ENCODE measurements at regions not wholly inside any gene's neighbourhood (a gene's known extent, or its start where the extent isn't known, plus 50 kb on each side); places are given as distances from the start of the nearest gene placed in this dataset.
"Not testable (repeated sequence)": the region's sequence is repeated elsewhere in the genome, so short reads cannot be mapped to it uniquely, and the experiment has no call there.

- Histone ChIP-seq H3K4me1 (no peaks in the 10 kb centered on the region), H3K9me3 (no peaks in the 10 kb centered on the region), H3K36me3 (replicated peaks) (no peaks in the 10 kb centered on the region), H3K27me3 (ENCODE audit: low read depth) (peaks cover 4% of the 10 kb centered on the region), H3K4me3 (no peak overlapping the region)
- DNase-seq (ENCODE audit: low spot score in 2 of 2): no peak
- in situ Hi-C loops (cut with MboI; ENCODE audit: low sequenced_read_pairs): no loop called here
Observed at GRCh38 chr18:22704586-22704918, 228.6 kb upstream of the RBBP8 start.

GRCh38 chr18:22705328-22705727, 227.8 kb upstream of the RBBP8 start:
- Histone ChIP-seq H3K4me1 (no peaks in the 10 kb centered on the region), H3K4me3 (no peak overlapping the region), H3K36me3 (replicated peaks) (no peaks in the 10 kb centered on the region), H3K9me3 (no peaks in the 10 kb centered on the region), H3K27me3 (ENCODE audit: low read depth) (peaks cover 2% of the 10 kb centered on the region)
- in situ Hi-C loops (cut with MboI; ENCODE audit: low sequenced_read_pairs): no loop called here
- no peak for DNase-seq (ENCODE audit: low spot score in 2 of 2)

DNA sequence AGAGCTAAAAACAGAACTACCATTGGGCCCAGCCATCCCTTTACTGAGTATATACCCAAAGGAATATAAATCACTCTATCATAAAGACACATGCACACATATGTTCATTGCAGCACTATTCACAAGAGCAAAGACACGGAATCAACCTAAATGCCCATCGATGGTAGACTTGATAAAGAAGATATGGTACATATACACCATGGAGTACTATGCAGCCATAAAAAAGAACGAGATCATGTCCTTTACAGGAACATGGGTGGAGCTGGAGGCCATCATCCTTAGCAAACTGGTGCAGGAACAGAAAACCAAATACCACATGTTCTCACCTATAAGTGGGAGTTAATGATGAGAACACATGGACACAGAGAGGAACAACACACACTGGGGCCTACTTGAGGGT, 227.1 kb upstream of the RBBP8 start:
- H3K4me1 ChIP-seq; H3K27me3 ChIP-seq (ENCODE audit: low read depth); in situ Hi-C loops (cut with MboI; ENCODE audit: low sequenced_read_pairs); H3K9me3 ChIP-seq; H3K36me3 ChIP-seq (replicated peaks); H3K4me3 ChIP-seq; DNase-seq (ENCODE audit: low spot score in 2 of 2): not testable (repeated sequence)

- no peak for DNase-seq (ENCODE audit: low spot score in 2 of 2)
- Histone ChIP-seq H3K4me1 (no peaks in the 10 kb centered on the region), H3K27me3 (ENCODE audit: low read depth) (no peaks in the 10 kb centered on the region), H3K9me3 (no peaks in the 10 kb centered on the region), H3K36me3 (replicated peaks) (no peaks in the 10 kb centered on the region), H3K4me3 (no peak overlapping the region)
- in situ Hi-C loops (cut with MboI; ENCODE audit: low sequenced_read_pairs): no loop called here
Observed at GRCh38 chr18:22709288-22710060, 223.7 kb upstream of the RBBP8 start.

GRCh38 chr18:22710673-22711191, 222.4 kb upstream of the RBBP8 start:
- in situ Hi-C loops (cut with MboI; ENCODE audit: low sequenced_read_pairs): no loop called here
- Histone ChIP-seq H3K4me3 (no peak overlapping the region), H3K27me3 (ENCODE audit: low read depth) (no peaks in the 10 kb centered on the region), H3K9me3 (no peaks in the 10 kb centered on the region), H3K4me1 (no peaks in the 10 kb centered on the region), H3K36me3 (replicated peaks) (no peaks in the 10 kb centered on the region)
- no peak for DNase-seq (ENCODE audit: low spot score in 2 of 2)

DNA sequence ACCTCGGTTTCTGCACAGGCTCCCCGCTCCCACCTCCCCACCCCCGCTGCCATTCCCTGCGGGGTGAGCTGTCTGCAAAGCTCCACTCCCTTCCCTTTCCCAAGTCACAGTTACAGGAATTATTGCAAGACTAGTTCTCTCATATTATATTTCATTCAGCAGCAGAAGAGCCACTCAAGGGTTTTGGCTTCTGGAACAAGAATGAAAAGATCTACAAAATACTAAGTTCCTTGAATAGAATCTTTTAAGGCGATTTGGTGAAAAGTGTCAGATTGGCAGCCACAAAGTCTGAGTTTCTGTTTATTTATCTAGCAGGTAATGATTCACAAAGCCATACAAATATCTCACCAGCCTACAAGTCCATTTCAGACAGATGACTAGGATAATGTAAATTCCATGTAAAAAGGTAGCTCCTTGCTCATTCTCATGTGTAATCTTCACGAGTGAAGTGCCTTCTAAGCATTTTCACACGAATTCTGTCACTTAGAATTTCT, 221.9 kb upstream of the RBBP8 start:
- Histone ChIP-seq H3K9me3 (no peaks in the 10 kb centered on the region), H3K4me1 (no peaks in the 10 kb centered on the region), H3K27me3 (ENCODE audit: low read depth) (no peaks in the 10 kb centered on the region), H3K4me3 (no peak overlapping the region), H3K36me3 (replicated peaks) (no peaks in the 10 kb centered on the region)
- in situ Hi-C loops (cut with MboI; ENCODE audit: low sequenced_read_pairs): no loop called here
- DNase-seq (ENCODE audit: low spot score in 2 of 2): no peak

GRCh38 chr18:22713511-22713910, 219.6 kb upstream of the RBBP8 start:
- DNase-seq (ENCODE audit: low spot score in 2 of 2): no peak
- no peaks in the 10 kb centered on the region for H3K36me3 ChIP-seq (replicated peaks)
- in situ Hi-C loops (cut with MboI; ENCODE audit: low sequenced_read_pairs): no loop called here

GRCh38 chr18:22717536-22717935, 215.6 kb upstream of the RBBP8 start:
- H3K4me1 ChIP-seq; H3K27me3 ChIP-seq (ENCODE audit: low read depth); H3K9me3 ChIP-seq; DNase-seq (ENCODE audit: low spot score in 2 of 2); in situ Hi-C loops (cut with MboI; ENCODE audit: low sequenced_read_pairs); H3K36me3 ChIP-seq (replicated peaks); H3K4me3 ChIP-seq: not testable (repeated sequence)

More at GRCh38 chr18:22713511-22713910, 219.6 kb upstream of the RBBP8 start:
- Histone ChIP-seq H3K9me3 (no peaks in the 10 kb centered on the region), H3K4me1 (no peaks in the 10 kb centered on the region), H3K27me3 (ENCODE audit: low read depth) (0 out of 2 replicates have a peak, but pooled peaks cover 3% of the 10 kb centered on the region), H3K4me3 (no peak overlapping the region)

DNA sequence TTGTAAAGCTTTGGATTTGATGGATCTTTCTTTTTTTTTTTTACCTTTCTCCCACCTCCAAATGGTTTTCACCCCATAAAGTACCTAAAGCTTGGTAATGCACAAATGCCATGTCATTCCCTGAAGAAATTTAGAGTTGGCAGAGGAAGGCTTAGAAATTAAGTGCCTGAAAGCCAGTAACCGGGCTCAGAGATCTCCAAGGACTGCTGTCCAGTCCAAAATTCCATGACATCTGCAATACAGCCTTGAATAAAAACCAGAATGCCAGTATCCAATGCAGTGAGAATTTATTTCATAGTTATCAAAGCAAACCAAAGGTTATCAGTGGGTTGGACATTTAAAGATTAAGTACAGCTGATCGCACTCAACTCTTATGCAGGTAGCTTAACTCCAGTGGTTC, 209.9 kb upstream of the RBBP8 start:
- Histone ChIP-seq H3K4me3 (no peak overlapping the region), H3K27me3 (ENCODE audit: low read depth) (0 out of 2 replicates have a peak, but pooled peaks cover 4% of the 10 kb centered on the region), H3K4me1 (no peaks in the 10 kb centered on the region), H3K9me3 (no peaks in the 10 kb centered on the region), H3K36me3 (replicated peaks) (no peaks in the 10 kb centered on the region)
- in situ Hi-C loops (cut with MboI; ENCODE audit: low sequenced_read_pairs): no loop called here
- DNase-seq (ENCODE audit: low spot score in 2 of 2): no peak

GRCh38 chr18:22723773-22724172, 209.4 kb upstream of the RBBP8 start:
- H3K4me3 ChIP-seq: no peak overlapping the region
- in situ Hi-C loops (cut with MboI; ENCODE audit: low sequenced_read_pairs): no loop called here
- H3K27me3 ChIP-seq (ENCODE audit: low read depth): peaks cover 8% of the 10 kb centered on the region; the same call in 1 of the 2 replicates
- H3K36me3 ChIP-seq (replicated peaks): no peaks in the 10 kb centered on the region
- DNase-seq (ENCODE audit: low spot score in 2 of 2): no peak
- H3K4me1 ChIP-seq: no peaks in the 10 kb centered on the region
- H3K9me3 ChIP-seq: no peaks in the 10 kb centered on the region

- Histone ChIP-seq H3K36me3 (replicated peaks) (no peaks in the 10 kb centered on the region), H3K4me3 (no peak overlapping the region), H3K9me3 (no peaks in the 10 kb centered on the region), H3K27me3 (ENCODE audit: low read depth) (peaks cover 4% of the 10 kb centered on the region; the same call in 1 of the 2 replicates), H3K4me1 (no peaks in the 10 kb centered on the region)
- in situ Hi-C loops (cut with MboI; ENCODE audit: low sequenced_read_pairs): no loop called here
- DNase-seq (ENCODE audit: low spot score in 2 of 2): no peak
Observed at GRCh38 chr18:22726469-22726868, 206.7 kb upstream of the RBBP8 start.

DNA sequence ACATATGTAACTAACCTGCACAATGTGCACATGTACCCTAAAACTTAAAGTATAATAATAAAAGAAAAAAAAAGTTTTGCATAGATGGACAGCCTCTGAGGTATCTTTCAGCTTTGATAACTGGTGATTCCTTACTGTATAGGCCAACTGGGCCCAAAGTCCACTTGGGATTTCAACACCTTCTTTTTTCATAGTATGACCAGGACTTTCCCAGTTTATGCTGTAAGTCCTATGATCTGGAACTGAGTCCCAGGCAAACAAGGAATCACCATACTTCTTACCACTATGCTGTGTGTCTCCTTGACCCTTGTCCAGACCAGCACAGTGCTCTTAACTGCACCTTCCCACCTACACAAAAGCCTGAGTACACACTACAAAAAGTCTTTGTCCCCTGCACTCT, 205.1 kb upstream of the RBBP8 start:
- H3K4me3 ChIP-seq: no peak overlapping the region
- H3K9me3 ChIP-seq: no peaks in the 10 kb centered on the region
- no peaks in the 10 kb centered on the region for H3K4me1 ChIP-seq
- DNase-seq (ENCODE audit: low spot score in 2 of 2): no peak
- peaks cover 4% of the 10 kb centered on the region; the same call in 1 of the 2 replicates for H3K27me3 ChIP-seq (ENCODE audit: low read depth)
- in situ Hi-C loops (cut with MboI; ENCODE audit: low sequenced_read_pairs): no loop called here
- no peaks in the 10 kb centered on the region for H3K36me3 ChIP-seq (replicated peaks)

DNA sequence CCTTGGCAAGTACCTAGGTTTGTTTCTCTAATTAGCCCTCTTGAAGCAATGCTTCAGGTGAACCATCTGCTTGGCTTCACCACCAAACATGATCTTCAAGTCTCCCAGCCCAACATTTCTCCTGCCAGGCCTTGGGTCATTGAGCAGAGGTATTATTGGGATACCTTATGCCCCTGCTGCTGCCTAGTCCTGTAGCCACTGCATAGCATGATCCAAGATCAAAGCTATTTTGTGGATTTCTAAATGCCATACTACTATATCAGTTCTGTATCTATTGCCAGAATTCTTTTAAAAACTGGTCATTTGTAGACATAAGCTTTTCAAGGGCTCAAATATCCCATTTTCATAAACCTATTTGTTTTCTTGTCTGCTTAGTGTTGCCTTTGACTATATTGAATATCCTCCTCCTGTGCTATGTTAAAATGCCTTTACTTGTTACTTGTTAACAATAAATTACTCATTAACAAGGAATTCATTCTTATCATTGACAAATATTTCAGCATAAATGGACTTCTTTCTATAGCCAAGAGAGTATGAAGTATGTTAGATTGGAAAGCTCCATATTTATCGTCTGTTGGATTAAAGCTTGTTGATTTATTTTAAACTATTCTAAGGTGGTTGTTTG, 204.5 kb upstream of the RBBP8 start:
- in situ Hi-C loops (cut with MboI; ENCODE audit: low sequenced_read_pairs): no loop called here
- no peaks in the 10 kb centered on the region for H3K9me3 ChIP-seq
- peaks cover 4% of the 10 kb centered on the region; the same call in 1 of the 2 replicates for H3K27me3 ChIP-seq (ENCODE audit: low read depth)
- no peaks in the 10 kb centered on the region for H3K4me1 ChIP-seq
- H3K4me3 ChIP-seq: no peak overlapping the region
- DNase-seq (ENCODE audit: low spot score in 2 of 2): no peak
- no peaks in the 10 kb centered on the region for H3K36me3 ChIP-seq (replicated peaks)

GRCh38 chr18:22731398-22731797, 201.7 kb upstream of the RBBP8 start:
- Histone ChIP-seq H3K4me1 (no peaks in the 10 kb centered on the region), H3K27me3 (ENCODE audit: low read depth) (peaks cover 4% of the 10 kb centered on the region; the same call in 1 of the 2 replicates), H3K9me3 (no peaks in the 10 kb centered on the region), H3K36me3 (replicated peaks) (no peaks in the 10 kb centered on the region), H3K4me3 (no peak overlapping the region)
- no peak for DNase-seq (ENCODE audit: low spot score in 2 of 2)
- in situ Hi-C loops (cut with MboI; ENCODE audit: low sequenced_read_pairs): no loop called here
